ACHN (cell line): ENCODE measurements at regions not wholly inside any gene's neighbourhood (a gene's known extent, or its start where the extent isn't known, plus 50 kb on each side); places are given as distances from the start of the nearest gene placed in this dataset.
"Not testable (repeated sequence)": the region's sequence is repeated elsewhere in the genome, so short reads cannot be mapped to it uniquely, and the experiment has no call there.

Experiments
- DNase-seq: peaks from one replicate; pipeline ENCODE4 v3.0.0-alpha.2; 2015
- in situ Hi-C: cut with HindIII; loops from 2 replicates; pipeline ENCODE4 v1.10.0; 2017; ENCODE audit warnings: low sequenced_read_pairs, low pct_ligation_motif_present, low pct_unique_long_range_greater_than_20kb

- DNase-seq = no peak
Measured at GRCh38 chr5:130966990-130967525, 198.0 kb downstream of the HINT1 start.

GRCh38 chr5:130965920-130966319, 199.1 kb downstream of the HINT1 start:
- in situ Hi-C loops = no loop called here
- no peak for DNase-seq

More at GRCh38 chr5:130966990-130967525, 198.0 kb downstream of the HINT1 start:
- in situ Hi-C loops = no loop called here

GRCh38 chr5:130965360-130965759, 199.7 kb downstream of the HINT1 start:
- in situ Hi-C loops = no loop called here
- DNase-seq = no peak

- in situ Hi-C loops = no loop called here
Measured at GRCh38 chr5:130964231-130965202, 200.5 kb downstream of the HINT1 start.

GRCh38 chr5:130963798-130964197, 201.3 kb downstream of the HINT1 start:
- in situ Hi-C loops = no loop called here

More at GRCh38 chr5:130964231-130965202, 200.5 kb downstream of the HINT1 start:
- no peak for DNase-seq

GRCh38 chr5:130957151-130957550, 207.9 kb downstream of the HINT1 start:
- no peak for DNase-seq
- in situ Hi-C loops = no loop called here

More at GRCh38 chr5:130963798-130964197, 201.3 kb downstream of the HINT1 start:
- no peak for DNase-seq

- no peak for DNase-seq
- in situ Hi-C loops = no loop called here
Measured at GRCh38 chr5:130955041-130955440, 210.0 kb downstream of the HINT1 start.

GRCh38 chr5:130954336-130954735, 210.7 kb downstream of the HINT1 start:
- in situ Hi-C loops = no loop called here
- DNase-seq = no peak

- DNase-seq = no peak
- in situ Hi-C loops = no loop called here
Measured at GRCh38 chr5:130939059-130939458, 226.0 kb downstream of the HINT1 start.

- DNase-seq = no peak
Measured at GRCh38 chr5:130937046-130937445, 228.0 kb downstream of the HINT1 start.

GRCh38 chr5:130923543-130924124, 241.4 kb downstream of the HINT1 start:
- DNase-seq = no peak
- in situ Hi-C loops = no loop called here

More at GRCh38 chr5:130937046-130937445, 228.0 kb downstream of the HINT1 start:
- in situ Hi-C loops = no loop called here

GRCh38 chr5:130912088-130912487, 253.0 kb downstream of the HINT1 start:
- in situ Hi-C loops = no loop called here
- DNase-seq = no peak

- in situ Hi-C loops = no loop called here
- DNase-seq = no peak
Measured at GRCh38 chr5:130908186-130908585, 256.9 kb downstream of the HINT1 start.

GRCh38 chr5:130897537-130898195, 267.4 kb downstream of the HINT1 start:
- in situ Hi-C loops, DNase-seq: not testable (repeated sequence)

- in situ Hi-C loops, DNase-seq: not testable (repeated sequence)
Measured at GRCh38 chr5:130897181-130897536, 267.9 kb downstream of the HINT1 start.

GRCh38 chr5:130896636-130897035, 268.4 kb downstream of the HINT1 start:
- in situ Hi-C loops = no loop called here
- DNase-seq = no peak

- in situ Hi-C loops = no loop called here
- DNase-seq = no peak
Measured at GRCh38 chr5:130893006-130893405, 272.1 kb downstream of the HINT1 start.

GRCh38 chr5:130890610-130891009, 274.4 kb downstream of the HINT1 start:
- no peak for DNase-seq
- in situ Hi-C loops = no loop called here

- no peak for DNase-seq
- in situ Hi-C loops = no loop called here
Measured at GRCh38 chr5:130885691-130886090, 279.4 kb downstream of the HINT1 start.
